GM18502 (cell line): ENCODE measurements at regions not wholly inside any gene's neighbourhood (a gene's known extent, or its start where the extent isn't known, plus 50 kb on each side); places are given as distances from the start of the nearest gene placed in this dataset.

ENCODE experiments used
- ATAC-seq: cut with Tn5 transposase; IDR thresholded peaks from one replicate; pipeline ENCODE4 v1.9.1; 2021; ENCODE audit warnings: mild to moderate bottlenecking; ENCODE audit not compliant: unreplicated experiment, poor library complexity

- no peak for ATAC-seq
Observed at GRCh38 chr1:73775896-73776295, 422.1 kb downstream of the LRRIQ3 start.

GRCh38 chr1:73772941-73773340 is 425.0 kb downstream of the LRRIQ3 start:
- ATAC-seq, result no peak

GRCh38 chr1:73771396-73771795 is 426.6 kb downstream of the LRRIQ3 start:
- ATAC-seq, result no peak

- no peak for ATAC-seq
Observed at GRCh38 chr1:73770109-73770905, 427.7 kb downstream of the LRRIQ3 start.

GRCh38 chr1:73766786-73767348 is 431.1 kb downstream of the LRRIQ3 start:
- ATAC-seq, result no peak

DNA sequence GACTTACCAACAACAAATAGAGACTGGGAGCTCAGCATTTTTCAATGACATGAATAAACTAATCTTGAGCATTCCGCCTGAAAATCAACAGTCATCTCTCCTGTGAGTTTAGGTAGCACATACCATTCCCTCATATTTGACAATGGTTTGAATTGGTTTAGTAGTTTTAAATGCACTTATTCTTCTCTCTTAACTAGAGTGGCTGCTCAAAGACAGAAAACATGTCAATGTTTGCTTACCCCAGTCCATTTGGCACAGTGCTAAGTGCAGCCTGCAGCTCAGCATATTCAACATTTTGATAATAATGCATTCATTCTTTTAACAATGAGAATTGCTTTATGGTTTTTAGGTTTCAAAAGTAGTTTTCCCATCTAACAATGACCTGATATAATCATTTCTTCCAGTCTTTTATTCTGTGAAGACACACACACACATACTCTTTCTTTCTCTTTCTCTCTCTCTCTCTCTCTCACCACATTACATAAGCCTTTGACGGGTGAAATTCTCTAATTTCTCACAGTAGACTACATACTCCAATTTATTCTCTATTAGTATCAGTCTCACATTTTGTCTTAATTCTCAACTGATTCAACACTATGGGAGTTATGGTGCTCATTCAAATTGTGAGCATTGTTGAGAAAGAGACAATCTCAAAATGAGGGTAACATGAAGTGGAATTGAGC is 432.3 kb downstream of the LRRIQ3 start:
- no peak for ATAC-seq

- no peak for ATAC-seq
Observed at GRCh38 chr1:73761559-73761958, 436.4 kb downstream of the LRRIQ3 start.

DNA sequence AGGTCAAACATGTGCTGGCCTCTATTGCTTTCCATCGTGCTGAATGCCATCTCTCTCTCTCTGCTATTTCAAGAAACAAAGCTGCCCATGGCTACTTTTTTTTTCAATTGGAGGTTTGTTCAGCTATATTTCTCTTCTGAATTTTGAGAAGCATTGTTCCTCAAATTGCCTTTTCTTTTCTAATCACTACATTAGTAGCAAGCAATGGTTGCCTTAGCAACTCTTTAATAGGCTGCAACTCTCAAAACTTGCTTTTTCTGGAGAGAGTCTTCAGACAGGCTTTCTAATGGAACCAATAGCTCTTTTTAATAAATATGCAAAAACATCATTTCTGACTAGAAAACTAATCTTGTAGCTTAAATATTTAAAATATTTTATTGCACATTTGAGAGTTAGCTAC is 439.0 kb downstream of the LRRIQ3 start:
- ATAC-seq, result no peak

DNA sequence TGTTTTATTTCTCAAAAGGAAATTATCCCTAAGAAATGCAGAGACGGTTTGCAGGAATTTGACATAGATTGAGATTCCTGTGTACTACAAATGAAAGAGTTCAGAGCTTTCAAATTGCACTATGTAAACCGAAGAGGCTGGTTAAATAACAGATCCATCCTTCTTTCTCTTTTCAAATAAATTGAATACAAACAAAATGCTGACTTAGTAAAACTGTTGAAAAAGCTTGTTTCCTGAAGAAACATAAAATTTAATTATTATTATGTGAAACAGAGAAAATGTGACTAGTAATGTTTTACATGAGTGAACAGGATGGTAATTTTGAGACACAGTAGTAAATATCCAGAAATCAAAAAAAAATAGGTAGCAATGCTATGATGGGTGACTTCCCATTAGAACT is 441.2 kb downstream of the LRRIQ3 start:
- ATAC-seq, result no peak

- no peak for ATAC-seq
Observed at GRCh38 chr1:73755649-73756048, 442.3 kb downstream of the LRRIQ3 start.

DNA sequence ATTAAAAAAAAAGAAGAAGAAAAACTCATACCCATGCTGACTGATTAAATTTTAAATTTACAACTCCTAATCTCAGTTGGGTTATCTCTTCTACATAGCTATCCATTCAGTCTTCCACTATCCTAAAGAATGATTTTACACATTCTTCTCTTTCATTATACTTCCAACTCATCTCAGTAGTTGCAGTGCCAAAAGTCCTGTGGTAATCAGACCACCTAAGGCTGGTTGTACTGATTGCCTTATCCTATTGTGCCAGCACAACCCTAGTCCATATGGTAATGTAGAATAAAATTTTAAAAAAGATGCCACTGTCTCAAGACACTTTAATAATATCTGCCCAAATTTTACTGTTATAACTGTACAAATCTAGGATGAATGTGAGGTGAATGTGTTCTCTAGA is 448.0 kb downstream of the LRRIQ3 start:
- ATAC-seq, result no peak

- ATAC-seq, result no peak
Observed at GRCh38 chr1:73744985-73745384, 453.0 kb downstream of the LRRIQ3 start.

DNA sequence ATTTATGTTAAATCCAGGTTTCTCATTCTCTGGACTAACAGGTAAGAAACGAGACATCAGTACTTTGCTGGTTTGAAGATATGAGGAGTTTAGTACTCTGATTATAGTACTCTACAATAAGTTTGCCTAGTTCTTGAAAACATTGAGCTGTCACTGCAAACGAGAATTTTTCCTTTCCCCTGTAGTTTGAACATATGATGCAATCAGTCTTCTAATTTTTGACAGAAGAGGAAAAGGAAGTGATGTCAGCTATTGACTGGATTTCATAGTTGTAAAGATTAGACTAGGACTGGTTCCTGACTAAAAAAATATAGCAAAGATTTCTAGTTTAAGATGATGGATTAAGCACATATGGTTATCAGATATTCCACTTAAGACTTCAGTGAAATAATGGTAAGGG is 461.9 kb downstream of the LRRIQ3 start:
- no peak for ATAC-seq

DNA sequence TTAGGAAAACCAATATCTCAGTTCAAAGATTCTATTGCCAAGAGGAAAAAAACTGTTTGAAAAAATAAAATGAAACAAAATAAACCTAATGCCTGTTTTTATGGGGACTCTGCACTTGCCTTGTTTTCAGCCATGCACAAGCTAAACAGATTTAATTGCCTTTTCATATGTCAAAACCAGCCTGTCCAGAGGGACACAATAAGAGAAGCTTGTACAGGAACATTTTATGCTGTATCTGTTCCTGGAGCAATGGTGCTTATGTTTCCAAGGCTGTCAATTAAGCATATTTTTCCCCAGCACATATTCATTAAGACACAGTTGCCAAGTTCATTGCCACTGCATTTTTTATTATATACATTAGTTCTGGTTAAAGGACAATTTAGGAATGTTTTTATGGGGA is 470.9 kb downstream of the LRRIQ3 start:
- no peak for ATAC-seq

DNA sequence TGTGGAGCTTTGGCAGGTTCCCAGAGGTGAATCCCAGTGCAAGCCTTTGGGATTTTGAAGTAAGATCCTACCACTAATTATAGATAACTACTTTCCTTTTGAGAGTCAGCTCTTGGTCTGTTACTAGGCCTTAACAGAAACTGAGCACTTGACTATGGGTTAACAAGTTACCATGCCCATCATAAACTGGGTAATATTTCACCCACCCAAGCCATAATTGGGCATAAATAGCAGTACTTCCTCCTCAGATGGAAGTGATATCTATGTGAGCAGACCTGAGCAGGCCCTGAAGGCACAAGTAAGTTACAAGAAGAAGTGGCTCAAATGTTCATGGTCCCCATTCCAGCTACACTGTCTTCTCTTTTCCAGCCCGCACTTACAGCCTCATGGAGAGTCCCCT is 475.9 kb downstream of the LRRIQ3 start:
- no peak for ATAC-seq

DNA sequence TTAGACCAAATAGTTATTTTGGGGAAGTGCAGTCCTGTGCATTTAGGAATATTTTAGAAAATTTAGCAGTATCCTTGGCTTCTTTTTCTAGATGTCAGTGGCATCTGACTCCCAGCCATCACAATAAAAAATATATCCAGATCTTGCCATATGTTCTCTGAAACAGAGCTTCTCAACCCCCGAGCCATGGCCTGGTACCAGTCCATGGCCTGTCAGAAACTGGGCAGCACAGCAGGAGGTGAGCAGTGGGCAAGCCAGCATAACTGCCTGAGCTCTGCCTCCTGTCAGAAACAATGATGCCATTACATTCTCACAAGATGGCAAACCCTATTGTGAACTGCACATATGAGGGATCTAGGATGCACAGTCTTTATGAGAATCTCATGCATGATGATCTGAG is 480.0 kb downstream of the LRRIQ3 start:
- no peak for ATAC-seq

- no peak for ATAC-seq
Observed at GRCh38 chr1:73711089-73711488, 486.9 kb downstream of the LRRIQ3 start.

DNA sequence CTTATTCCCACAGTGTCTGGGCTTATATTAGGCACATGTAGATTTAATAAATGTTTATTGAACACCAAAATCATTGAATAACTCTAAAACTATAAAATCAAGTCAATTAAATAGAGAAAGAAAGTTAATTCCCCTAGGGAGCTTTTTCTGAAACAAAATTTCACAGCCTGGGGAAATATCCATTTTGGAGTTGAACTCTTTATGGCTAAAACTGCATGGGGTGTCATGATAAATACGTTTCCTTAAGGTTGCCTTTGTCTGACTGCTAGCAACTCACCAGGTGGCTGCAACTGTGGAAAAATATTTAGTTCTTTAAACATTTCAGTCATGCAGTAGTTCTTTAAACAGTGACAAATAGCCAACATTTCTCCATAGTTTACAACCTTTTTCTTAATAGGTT is 496.1 kb downstream of the LRRIQ3 start:
- no peak for ATAC-seq

DNA sequence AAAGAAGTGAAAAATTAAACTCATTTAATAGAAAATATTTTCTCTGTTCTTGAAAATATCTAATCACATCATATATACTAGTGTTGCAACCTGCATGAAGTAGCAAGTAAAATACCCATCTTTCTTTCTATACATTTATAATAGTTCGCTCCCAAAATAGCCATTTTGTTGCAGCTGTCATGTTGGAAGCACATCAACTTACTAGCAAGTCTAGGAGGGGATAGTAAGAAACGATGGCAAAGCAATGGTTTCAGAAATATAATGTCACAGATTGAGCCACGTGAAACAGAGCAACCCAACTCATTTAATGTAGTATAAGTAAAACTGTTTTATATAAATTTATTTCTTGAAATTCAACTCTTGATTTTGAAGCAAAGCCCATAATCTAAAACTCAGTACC is 521.8 kb downstream of the LRRIQ3 start:
- no peak for ATAC-seq

DNA sequence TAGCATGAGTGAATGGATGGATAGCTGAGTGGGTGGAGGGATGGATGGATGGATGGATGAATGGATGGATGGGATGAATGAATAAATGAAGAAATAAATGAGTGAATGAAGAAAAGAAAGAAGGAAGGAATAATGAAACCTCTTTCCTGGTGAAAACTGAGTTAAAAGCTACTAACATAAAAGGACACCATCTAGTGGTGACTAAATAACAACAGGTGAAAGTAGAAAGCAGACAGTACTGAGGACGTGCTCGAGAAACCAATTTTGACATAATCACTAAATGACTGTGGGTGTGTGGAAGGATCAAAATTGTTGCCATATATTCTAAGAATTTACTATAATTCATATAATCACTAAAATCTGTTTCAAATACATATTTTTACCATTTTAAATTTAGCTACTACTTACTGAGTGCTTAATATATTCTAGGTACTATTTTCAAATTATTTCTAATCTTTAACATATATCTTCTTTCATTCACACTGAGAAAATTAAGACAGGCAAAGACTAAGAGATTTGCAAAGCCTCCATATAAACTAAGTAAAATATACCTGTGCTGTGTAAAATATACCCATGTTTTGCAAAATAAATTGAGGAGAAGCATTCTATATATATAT is 522.9 kb downstream of the LRRIQ3 start:
- peak; percentile 60 for ATAC-seq

DNA sequence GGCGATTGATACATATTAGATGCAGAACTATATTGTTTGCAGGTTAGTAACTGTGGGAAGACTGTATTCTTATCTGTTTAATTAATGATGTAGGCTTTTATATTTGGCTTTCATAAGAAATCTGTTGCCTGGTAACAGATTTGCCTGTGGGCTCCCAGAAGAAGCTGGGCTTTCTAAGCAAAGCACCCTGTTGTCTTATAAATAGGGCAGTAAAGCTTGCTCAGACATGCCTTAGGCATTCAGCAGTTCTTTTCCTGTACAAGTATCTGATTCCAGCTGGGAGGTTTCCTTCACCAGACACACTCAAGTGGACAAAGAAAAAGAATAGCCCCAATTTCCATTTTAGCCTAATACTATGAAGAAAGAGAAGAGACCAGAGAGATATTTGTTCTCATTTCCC is 524.0 kb downstream of the LRRIQ3 start:
- ATAC-seq, result no peak
